Myocyte (in vitro differentiated cells): ENCODE measurements at regions not wholly inside any gene's neighbourhood (a gene's known extent, or its start where the extent isn't known, plus 50 kb on each side); places are given as distances from the start of the nearest gene placed in this dataset.

ENCODE experiments used
- DNase-seq: peaks from one replicate; pipeline ENCODE4 v3.0.0-alpha.2; 2012; ENCODE audit warnings: low read depth

GRCh38 chr6:18335948-18336347, 51.2 kb upstream of the RNF144B start:
- DNase-seq = no peak

GRCh38 chr6:18334251-18334650, 52.9 kb upstream of the RNF144B start:
- DNase-seq = no peak

- DNase-seq = no peak
Observed at GRCh38 chr6:18330548-18331081, 56.5 kb upstream of the RNF144B start.

GRCh38 chr6:18329776-18330175, 57.4 kb upstream of the RNF144B start:
- DNase-seq = no peak

GRCh38 chr6:18328540-18328939, 58.6 kb upstream of the RNF144B start:
- no peak for DNase-seq

- no peak for DNase-seq
Observed at GRCh38 chr6:18328070-18328469, 59.1 kb upstream of the RNF144B start.

- DNase-seq = no peak
Observed at GRCh38 chr6:18327626-18328025, 59.5 kb upstream of the RNF144B start.

- no peak for DNase-seq
Observed at GRCh38 chr6:18326980-18327379, 60.2 kb upstream of the RNF144B start.

GRCh38 chr6:18326001-18326400, 61.1 kb upstream of the RNF144B start:
- DNase-seq = no peak

- DNase-seq = no peak
Observed at GRCh38 chr6:18324706-18325042, 60.3 kb upstream of the DEK start.

- peak; percentile 70 for DNase-seq
Observed at GRCh38 chr6:18323935-18324705, 59.8 kb upstream of the DEK start.

- no peak for DNase-seq
Observed at GRCh38 chr6:18317850-18318249, 53.5 kb upstream of the DEK start.

GRCh38 chr6:18314317-18314997, 50.1 kb upstream of the DEK start:
- DNase-seq = no peak
